ENCODE measurements at regions not wholly inside any gene's neighbourhood (a gene's known extent, or its start where the extent isn't known, plus 50 kb on each side); places are given as distances from the start of the nearest gene placed in this dataset.

- TF ChIP-seq CTCF (IDR thresholded peaks at IDR 0.05 in 4 of 5, conservative IDR thresholded peaks at IDR 0.05 in 1 of 5) (no peak), POLR2A (IDR thresholded peaks at IDR 0.05) (no peak)
Observed at GRCh38 chr11:116660011-116660410, 112.8 kb downstream of the BUD13 start.

All from gastrocnemius medialis (tissue), 4 donors.